IMR-90 (cell line): ENCODE measurements at regions not wholly inside any gene's neighbourhood (a gene's known extent, or its start where the extent isn't known, plus 50 kb on each side); places are given as distances from the start of the nearest gene placed in this dataset.

Experiments used
- ATAC-seq: fragments of 200-7000 bp; cut with Tn5 transposase; 2 replicates; pipeline ENCODE4 v1.9.1; 2020; ENCODE audit warnings: low read depth, mild to moderate bottlenecking, moderate library complexity
- BruUV-seq: library from RNA; stranded (reverse); fragments of 400-500 nt; replicated peaks from 2 replicates; lab custom pipeline; 2021; lab: Mats Ljungman, UMichigan
- CTCF ChIA-PET: fragments of 300-600 bp; formaldehyde crosslinking; extraction: SDS; loops from one replicate; lab custom pipeline; 2021; ENCODE audit warnings: antibody characterized with exemption; lab: Yijun Ruan, JAX
- POLR2A ChIA-PET: fragments of 300-600 bp; sonication (Branson Sonifier 250); formaldehyde crosslinking; loops from one replicate; lab custom pipeline; 2022; ENCODE audit warnings: antibody characterized with exemption; ENCODE audit not compliant: unreplicated experiment; lab: Charles Lee
- DNase-seq: peaks from one replicate; pipeline ENCODE4 v3.0.0; 2013
- H2AFZ ChIP-seq: replicated peaks from 2 replicates; pipeline ENCODE3; 2013; ENCODE audit warnings: low read length, mild to moderate bottlenecking; ENCODE audit not compliant: poor library complexity
- H2AK5ac ChIP-seq: 2 replicates; pipeline ENCODE4 v1.6.1; 2013; ENCODE audit warnings: low read depth, low read length, inconsistent platforms
- H2AK9ac ChIP-seq: replicated peaks from 2 replicates; pipeline ENCODE3; 2013; ENCODE audit warnings: mild to moderate bottlenecking, low read depth, low read length, moderate library complexity; ENCODE audit not compliant: poor library complexity
- H2BK120ac ChIP-seq: 2 replicates; pipeline ENCODE4 v1.6.1; 2013; ENCODE audit warnings: low read depth, low read length, inconsistent platforms
- H2BK15ac ChIP-seq: 3 replicates; pipeline ENCODE4 v1.6.1; 2013; ENCODE audit warnings: low read depth, low read length, inconsistent platforms
- H2BK20ac ChIP-seq: 2 replicates; pipeline ENCODE4 v1.6.1; 2013; ENCODE audit warnings: low read depth, mild to moderate bottlenecking, inconsistent platforms, low read length, moderate library complexity
- H2BK5ac ChIP-seq: 2 replicates; pipeline ENCODE4 v1.6.1; 2013; ENCODE audit warnings: mild to moderate bottlenecking, low read depth, low read length, inconsistent platforms; ENCODE audit not compliant: poor library complexity, severe bottlenecking
- H3K14ac ChIP-seq: replicated peaks from 2 replicates; pipeline ENCODE4 v1.6.1; 2013; ENCODE audit warnings: low read depth, low read length, inconsistent platforms
- H3K18ac ChIP-seq: 2 replicates; pipeline ENCODE4 v1.6.1; 2013; ENCODE audit warnings: low read depth, low read length, control low read depth
- H3K23ac ChIP-seq: 2 replicates; pipeline ENCODE4 v1.6.1; 2013; ENCODE audit warnings: low read depth, low read length, inconsistent platforms
- H3K27ac ChIP-seq: 2 replicates; pipeline ENCODE4 v1.5.1; 2013; ENCODE audit warnings: mild to moderate bottlenecking, control low read depth, low read length; ENCODE audit not compliant: insufficient read depth
- H3K27me3 ChIP-seq: 2 replicates; pipeline ENCODE4 v1.6.1; 2013; ENCODE audit warnings: low read length; ENCODE audit not compliant: control insufficient read depth, insufficient read depth
- H3K36me3 ChIP-seq: 2 replicates; pipeline ENCODE4 v1.6.1; 2013; ENCODE audit warnings: low read length, mixed read lengths; ENCODE audit not compliant: control insufficient read depth, insufficient read depth
- H3K4ac ChIP-seq: 2 replicates; pipeline ENCODE4 v1.6.1; 2013; ENCODE audit warnings: low read depth, low read length, inconsistent platforms
- H3K4me1 ChIP-seq: 2 replicates; pipeline ENCODE4 v1.6.1; 2013; ENCODE audit warnings: low read length, mixed read lengths; ENCODE audit not compliant: control insufficient read depth, insufficient read depth
- H3K4me2 ChIP-seq: 2 replicates; pipeline ENCODE4 v1.6.1; 2013; ENCODE audit warnings: low read depth, mild to moderate bottlenecking, control low read depth, low read length, moderate library complexity
- H3K4me3 ChIP-seq: 2 replicates; pipeline ENCODE4 v1.5.1; 2013; ENCODE audit warnings: low read depth, mild to moderate bottlenecking, control low read depth, low read length, moderate library complexity; ENCODE audit not compliant: insufficient read depth
- H3K56ac ChIP-seq: 2 replicates; pipeline ENCODE4 v1.6.1; 2013; ENCODE audit warnings: low read length, inconsistent platforms; ENCODE audit not compliant: insufficient read depth; ENCODE audit errors: extremely low read depth
- H3K79me1 ChIP-seq, 2 experiments: 2 replicates each; pipeline ENCODE4 v1.6.1; 2013; ENCODE audit warnings: low read length in 2 of 2, inconsistent platforms in 1 of 2, low read depth in 1 of 2
- H3K9ac ChIP-seq: 2 replicates; pipeline ENCODE4 v1.6.1; 2013; ENCODE audit warnings: low read depth, low read length, control low read depth
- H3K9me1 ChIP-seq: 2 replicates; pipeline ENCODE4 v1.6.1; 2013; ENCODE audit warnings: low read length, inconsistent platforms; ENCODE audit not compliant: insufficient read depth
- H3K9me3 ChIP-seq: 2 replicates; pipeline ENCODE4 v1.6.1; 2013; ENCODE audit warnings: low read length; ENCODE audit not compliant: control insufficient read depth, insufficient read depth
- H4K20me1 ChIP-seq: 2 replicates; pipeline ENCODE4 v1.6.1; 2013; ENCODE audit warnings: low read length, inconsistent platforms; ENCODE audit not compliant: insufficient read depth
- H4K5ac ChIP-seq: 2 replicates; pipeline ENCODE4 v1.6.1; 2013; ENCODE audit warnings: mild to moderate bottlenecking, low read depth, low read length, control low read depth
- H4K8ac ChIP-seq, 2 experiments: 2 replicates each; pipeline ENCODE4 v1.6.1; 2013; ENCODE audit warnings: low read depth in 2 of 2, low read length in 2 of 2, control low read depth in 1 of 2, inconsistent platforms in 1 of 2
- H4K91ac ChIP-seq: 2 replicates; pipeline ENCODE4 v1.6.1; 2013; ENCODE audit warnings: low read depth, low read length, inconsistent platforms; ENCODE audit not compliant: insufficient read depth
- BHLHE40 ChIP-seq: fragments of 150-350 bp; IDR thresholded peaks from 2 replicates; pipeline ENCODE4 v1.6.1; 2016; ENCODE audit warnings: mild to moderate bottlenecking, low read depth, low read length
- RCOR1 ChIP-seq: IDR thresholded peaks from 2 replicates; pipeline ENCODE4 v1.6.1; 2012; ENCODE audit warnings: mild to moderate bottlenecking, low read length, improper control_type of control experiment; ENCODE audit not compliant: insufficient replicate concordance
- WGBS, 2 experiments: methylation state at CpG; one replicate each; pipeline versions ENCODE4 v1.1.5 to v1.1.7; 2013; ENCODE audit warnings: missing lambda C conversion rate in 2 of 2; ENCODE audit not compliant: insufficient read length in 1 of 2; ENCODE audit errors: extremely low coverage in 2 of 2; 5-methylcytosine and 5-hydroxymethylcytosine counted together
- dilution Hi-C: fragments of 300-500 bp; cut with HindIII; formaldehyde crosslinking; loops from one replicate; pipeline ENCODE4 v1.14.3; 2018; ENCODE audit warnings: low sequenced_read_pairs; ENCODE audit not compliant: unreplicated experiment
- in situ Hi-C: fragments of 300-500 bp; cut with MboI; formaldehyde crosslinking; loops from 3 replicates; pipeline ENCODE4 v1.14.3; 2019; ENCODE audit warnings: low sequenced_read_pairs, inconsistent platforms, mixed read lengths
- intact Hi-C: fragments of 100-400 bp; cut with micrococcal nuclease; formaldehyde crosslinking; loops from 2 replicates; pipeline ENCODE4 v1.10.0; 2022

GRCh38 chr11:35066783-35067423, 72.1 kb upstream of the CD44 start:
- intact Hi-C loops, result no loop called here
- no peak overlapping the region for H2AK9ac ChIP-seq
- H3K79me1 ChIP-seq, result no peaks in the 10 kb centered on the region; a peak in 1 of 4 replicates
- dilution Hi-C loops, result no loop called here
- H4K20me1 ChIP-seq, result no peaks in the 10 kb centered on the region
- peak overlapping the region; percentile 24; the same call in 1 of the 2 replicates for H4K5ac ChIP-seq
- peak overlapping the region; percentile 43; the same call in 2 of the 3 replicates for H2BK15ac ChIP-seq
- H2AFZ ChIP-seq, result no peak overlapping the region
- H4K8ac ChIP-seq, result peak overlapping the region in 1 of 2 experiments; percentile 73; a peak in 1 of 4 replicates
- H2BK20ac ChIP-seq, result peak overlapping the region; percentile 85
- H3K9me3 ChIP-seq, result peaks cover 3% of the 10 kb centered on the region; the same call in 1 of the 2 replicates
- no peak for DNase-seq
- H2BK120ac ChIP-seq, result peak overlapping the region; percentile 84
- no peak overlapping the region for H3K4me3 ChIP-seq
- no peak overlapping the region for H3K56ac ChIP-seq
- BruUV-seq, result no TSS peak
- no peaks in the 10 kb centered on the region for H3K27me3 ChIP-seq
- H3K27ac ChIP-seq, result no peak overlapping the region
- H2BK5ac ChIP-seq, result no peak overlapping the region
- peaks cover 3% of the 10 kb centered on the region for H3K9me1 ChIP-seq
- peak; percentile 69; the same call in 1 of the 2 replicates for TF ChIP-seq BHLHE40
- no peak for TF ChIP-seq RCOR1
- no peaks in the 10 kb centered on the region for H3K36me3 ChIP-seq
- WGBS, 2 experiments, result no CpG with 5 or more reads among the region's 3 CpGs
- H3K4me1 ChIP-seq, result peaks cover 15% of the 10 kb centered on the region
- H3K4ac ChIP-seq, result peak overlapping the region; percentile 83
- peak overlapping the region; percentile 63 for H3K14ac ChIP-seq
- H3K18ac ChIP-seq, result peak overlapping the region; percentile 88; the same call in 1 of the 2 replicates
- in situ Hi-C loops, result no loop called here
- H3K4me2 ChIP-seq, result no peak overlapping the region
- H3K23ac ChIP-seq, result peak overlapping the region; percentile 82; the same call in 1 of the 2 replicates
- peak; percentile 59; the same call in 1 of the 2 replicates for ATAC-seq
- H4K91ac ChIP-seq, result peak overlapping the region; percentile 37; the same call in 1 of the 2 replicates
- ChIA-PET CTCF (no interaction called here), POLR2A (no interaction called here)
- H3K9ac ChIP-seq, result no peak overlapping the region
- H2AK5ac ChIP-seq, result peak overlapping the region; percentile 54; the same call in 1 of the 2 replicates
